Colon (tissue), 2 donors: ENCODE measurements at regions not wholly inside any gene's neighbourhood (a gene's known extent, or its start where the extent isn't known, plus 50 kb on each side); places are given as distances from the start of the nearest gene placed in this dataset.

Experiments used
- FAIRE-seq: peaks from 2 replicates; lab custom pipeline; 2012; peaks lifted over from hg19 to GRCh38; lab: Jason Lieb, UNC
- donor health status: control.
- donor health status: control.

GRCh38 chr1:218772575-218772974, 401.1 kb upstream of the LYPLAL1 start:
- FAIRE-seq, result no peak

- FAIRE-seq, result no peak
Observed at GRCh38 chr1:218775501-218776021, 398.1 kb upstream of the LYPLAL1 start.

- FAIRE-seq, result no peak
Observed at GRCh38 chr1:218778257-218779126, 395.2 kb upstream of the LYPLAL1 start.

DNA sequence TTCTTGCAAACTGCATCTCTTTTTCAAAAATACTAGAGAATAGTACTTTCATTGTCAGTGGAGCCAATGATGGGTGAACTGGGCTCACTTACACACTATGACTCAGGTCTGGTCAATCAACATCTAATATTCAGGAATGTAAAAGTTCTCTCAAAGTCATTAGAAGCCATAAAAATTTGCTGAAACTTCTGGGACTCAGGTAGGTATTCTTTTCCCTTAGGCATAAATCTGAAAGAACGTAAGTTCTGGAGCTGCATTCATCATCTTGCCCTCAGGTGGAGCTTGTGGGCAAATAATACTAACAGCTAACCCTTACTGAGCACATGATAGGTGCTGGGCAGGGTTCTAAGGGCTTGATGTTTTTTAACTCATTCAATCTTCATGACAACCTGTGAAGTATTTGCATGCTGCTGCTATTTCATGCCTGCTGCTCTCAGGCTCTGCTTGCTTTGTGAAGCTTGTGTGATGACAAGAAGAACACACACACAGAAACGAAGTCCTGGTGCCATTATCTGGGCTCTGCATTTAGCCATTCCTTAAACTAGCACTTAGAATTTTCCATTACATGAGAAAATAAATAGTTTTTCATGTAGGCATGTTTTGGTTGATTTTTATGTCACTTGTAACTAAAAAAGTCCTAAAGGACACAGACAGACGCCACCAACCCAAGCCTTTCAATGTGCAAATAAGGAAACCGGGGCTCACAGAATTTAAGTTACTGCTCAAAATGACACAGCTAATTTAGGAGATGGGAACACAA, 394.2 kb upstream of the LYPLAL1 start:
- FAIRE-seq, result no peak

DNA sequence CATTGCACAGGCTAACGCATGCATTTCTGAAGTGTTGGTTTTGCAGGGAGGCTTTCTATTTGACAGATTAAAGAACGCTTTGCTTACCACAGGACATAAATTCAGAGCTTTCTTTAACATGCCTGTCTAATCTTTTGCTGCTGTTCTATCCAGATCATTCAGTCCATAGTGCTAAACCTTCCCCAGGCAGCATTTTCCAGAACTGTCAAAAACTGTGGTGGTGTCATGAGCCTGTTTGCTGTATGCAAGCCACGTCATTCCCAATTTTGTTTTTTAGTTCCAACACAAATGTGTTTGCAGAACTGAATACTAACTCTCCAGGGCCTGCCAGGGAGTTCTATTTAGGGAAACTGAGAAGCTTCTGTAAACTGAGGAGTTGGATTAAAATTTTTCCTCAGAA, 390.5 kb upstream of the LYPLAL1 start:
- no peak for FAIRE-seq

DNA sequence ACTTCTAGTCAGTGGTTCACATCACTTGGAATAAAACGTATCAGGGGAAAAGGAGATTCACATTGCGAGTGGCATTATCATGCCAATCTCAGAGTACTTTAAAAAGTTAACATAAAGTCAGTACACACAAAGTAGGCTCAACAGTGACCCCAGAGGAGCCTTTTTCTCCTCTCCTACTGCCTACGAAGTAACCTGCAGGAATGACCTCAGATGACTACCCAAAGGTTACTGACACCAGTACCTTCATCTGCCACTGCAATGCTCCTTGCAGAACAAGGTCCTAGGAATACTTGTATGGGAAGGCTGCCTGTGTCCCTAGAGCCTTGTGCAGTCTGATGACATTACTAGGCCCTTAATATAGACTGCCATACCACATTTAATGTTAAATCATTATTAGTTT, 389.8 kb upstream of the LYPLAL1 start:
- FAIRE-seq, result no peak

DNA sequence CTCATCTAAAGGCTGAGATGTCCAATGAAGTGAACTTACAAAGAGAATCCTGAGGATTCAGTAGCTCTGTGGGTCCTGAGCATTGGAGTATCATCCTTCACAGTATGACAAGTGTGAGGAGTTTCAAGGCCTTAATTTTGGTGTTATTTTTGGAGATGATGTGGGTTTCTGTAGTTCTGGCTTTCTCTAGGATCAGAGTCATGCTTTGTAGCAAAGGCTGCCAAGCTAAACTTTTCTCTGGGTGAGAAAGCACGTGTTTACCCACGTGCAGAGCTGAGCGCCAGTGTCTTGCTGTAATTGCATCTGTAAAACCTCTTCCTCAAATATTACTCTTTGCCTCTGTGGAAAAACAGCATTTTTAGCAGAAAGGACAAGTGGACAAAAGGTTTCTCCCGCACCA, 387.8 kb upstream of the LYPLAL1 start:
- FAIRE-seq, result no peak

DNA sequence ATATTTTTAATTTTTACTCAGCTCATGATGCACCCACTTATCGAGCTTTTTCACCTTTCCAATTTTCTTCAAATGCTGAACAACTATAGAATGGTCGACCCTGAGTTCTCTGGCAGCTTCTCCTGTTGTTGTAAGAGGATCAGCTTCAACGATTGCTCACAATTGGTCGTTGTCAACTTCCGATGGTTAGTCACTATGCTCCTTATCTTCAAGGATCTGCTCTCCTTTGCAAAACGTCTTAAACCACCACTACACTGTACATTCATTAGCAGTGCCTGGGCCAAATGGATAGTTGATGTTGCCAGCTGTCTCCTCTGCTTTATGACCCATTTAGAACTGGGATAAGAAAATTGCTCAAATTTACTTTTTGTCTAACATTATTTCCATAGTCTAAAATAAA, 385.9 kb upstream of the LYPLAL1 start:
- no peak for FAIRE-seq

- no peak for FAIRE-seq
Observed at GRCh38 chr1:218796773-218797172, 376.9 kb upstream of the LYPLAL1 start.

GRCh38 chr1:218802799-218803198, 370.9 kb upstream of the LYPLAL1 start:
- no peak for FAIRE-seq

GRCh38 chr1:218803351-218803997, 370.2 kb upstream of the LYPLAL1 start:
- FAIRE-seq, result no peak

- FAIRE-seq, result no peak
Observed at GRCh38 chr1:218804014-218804785, 369.5 kb upstream of the LYPLAL1 start.

DNA sequence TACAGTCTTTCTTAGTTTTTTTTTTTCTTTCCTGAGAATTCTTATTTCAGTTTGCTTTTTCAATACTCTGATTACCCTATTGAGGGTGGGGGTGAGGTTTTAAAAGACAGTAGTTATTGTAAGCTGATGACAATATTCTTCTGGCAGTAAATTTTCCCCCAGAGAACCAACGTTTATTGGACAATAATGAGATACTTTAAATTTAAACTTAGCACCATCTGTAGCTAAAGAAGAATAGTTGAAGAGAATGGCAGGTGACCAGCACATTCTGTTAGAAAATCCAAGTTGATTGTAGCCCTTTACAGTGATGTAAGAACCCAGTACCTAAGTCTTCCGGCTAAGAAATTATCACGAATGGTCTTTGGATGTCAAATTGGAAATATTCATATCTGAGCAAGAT, 364.6 kb upstream of the LYPLAL1 start:
- FAIRE-seq, result no peak

DNA sequence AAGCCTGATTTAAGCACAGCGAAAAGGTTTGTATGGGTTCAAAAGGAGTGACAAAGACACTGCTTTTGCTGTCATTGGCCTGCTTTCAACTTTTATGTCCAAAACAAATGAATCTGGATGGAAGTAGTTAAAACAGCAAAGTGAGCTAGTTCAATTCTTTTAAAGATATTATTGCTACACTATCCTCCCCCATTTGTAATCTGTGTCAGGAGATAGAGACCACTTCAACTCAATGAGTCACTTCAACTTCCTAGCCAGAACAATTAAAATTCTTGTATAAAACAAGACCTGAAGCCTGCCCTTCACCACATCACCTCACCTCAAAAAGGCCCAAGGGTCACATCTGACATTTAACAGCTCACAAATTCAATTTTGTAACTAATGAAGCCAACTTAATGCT, 364.1 kb upstream of the LYPLAL1 start:
- no peak for FAIRE-seq

- FAIRE-seq, result no peak
Observed at GRCh38 chr1:218810306-218810705, 363.4 kb upstream of the LYPLAL1 start.

DNA sequence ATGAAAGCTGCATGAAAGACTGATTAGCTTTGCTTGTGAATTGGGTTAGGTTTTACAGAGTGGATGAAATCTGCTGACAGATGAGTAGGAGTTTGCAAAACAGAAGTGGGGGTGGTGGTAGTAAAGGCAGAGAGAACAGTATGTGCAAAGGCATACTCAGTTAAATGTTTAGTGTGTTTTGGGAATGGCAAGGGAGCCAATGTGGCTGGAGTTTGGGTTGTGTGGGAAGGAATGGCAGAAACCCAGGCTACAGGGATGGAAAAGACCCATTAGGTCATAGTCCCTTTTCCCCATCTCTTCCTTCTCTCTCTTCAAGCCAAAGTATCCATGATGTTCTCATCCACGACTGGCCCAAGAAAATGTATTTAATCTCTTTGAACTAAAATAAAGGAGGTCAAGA, 362.2 kb upstream of the LYPLAL1 start:
- no peak for FAIRE-seq

DNA sequence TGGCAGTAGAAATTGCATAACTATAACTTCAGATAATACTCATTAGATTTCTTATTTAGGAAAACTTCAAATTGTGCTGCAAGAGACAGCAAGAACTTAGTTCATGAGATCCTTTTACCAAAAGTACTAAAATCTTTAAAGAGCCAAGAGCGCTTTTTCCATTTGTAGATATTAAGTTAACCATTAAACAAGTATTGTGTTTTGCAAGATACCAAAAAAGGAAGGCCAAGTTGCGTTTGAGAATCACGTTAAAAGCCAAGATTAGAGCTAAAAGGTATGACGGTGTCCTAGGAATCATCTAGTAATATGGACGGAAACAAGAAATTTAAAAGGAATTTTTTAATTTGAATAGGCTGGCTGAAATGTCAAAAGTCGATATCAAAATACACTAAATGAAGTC, 361.3 kb upstream of the LYPLAL1 start:
- FAIRE-seq, result no peak

DNA sequence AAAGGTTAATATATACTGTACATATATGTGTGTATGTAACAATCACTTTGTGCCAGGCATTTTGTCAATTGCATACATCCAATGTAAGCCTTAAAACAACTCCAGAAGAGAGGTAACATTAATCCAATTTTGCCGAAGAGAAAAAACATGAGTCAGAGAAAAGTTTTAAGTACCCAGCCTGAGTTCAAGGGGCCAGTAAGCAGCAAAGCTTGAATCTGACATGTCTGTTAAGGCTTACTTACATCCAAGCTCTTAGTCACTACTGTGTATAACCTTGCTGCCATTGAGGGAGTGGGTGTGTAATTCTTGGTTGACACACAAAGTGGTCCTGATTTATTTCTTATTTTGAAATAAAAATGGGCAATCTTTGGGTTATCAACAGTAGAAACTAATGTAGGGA, 360.4 kb upstream of the LYPLAL1 start:
- FAIRE-seq, result no peak

DNA sequence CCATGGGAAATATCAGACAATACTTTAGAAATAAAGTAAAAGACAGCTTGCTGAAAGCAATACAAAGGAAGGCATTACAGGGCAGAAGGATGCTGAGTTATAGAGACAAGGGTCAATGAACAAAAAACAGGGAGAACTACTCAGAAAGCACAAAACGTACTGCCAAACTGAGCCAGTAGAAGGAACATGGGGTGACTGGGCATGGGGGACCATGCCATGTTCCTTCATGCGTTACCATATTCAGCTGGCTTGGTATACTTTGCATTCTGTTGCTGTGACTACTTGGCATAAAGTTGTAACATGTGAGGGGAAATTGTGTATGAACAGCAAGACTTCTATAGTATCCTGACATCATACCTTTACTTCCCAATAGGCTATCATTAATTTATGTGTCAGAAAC, 358.6 kb upstream of the LYPLAL1 start:
- no peak for FAIRE-seq

GRCh38 chr1:218817071-218817470, 356.6 kb upstream of the LYPLAL1 start:
- FAIRE-seq, result no peak

DNA sequence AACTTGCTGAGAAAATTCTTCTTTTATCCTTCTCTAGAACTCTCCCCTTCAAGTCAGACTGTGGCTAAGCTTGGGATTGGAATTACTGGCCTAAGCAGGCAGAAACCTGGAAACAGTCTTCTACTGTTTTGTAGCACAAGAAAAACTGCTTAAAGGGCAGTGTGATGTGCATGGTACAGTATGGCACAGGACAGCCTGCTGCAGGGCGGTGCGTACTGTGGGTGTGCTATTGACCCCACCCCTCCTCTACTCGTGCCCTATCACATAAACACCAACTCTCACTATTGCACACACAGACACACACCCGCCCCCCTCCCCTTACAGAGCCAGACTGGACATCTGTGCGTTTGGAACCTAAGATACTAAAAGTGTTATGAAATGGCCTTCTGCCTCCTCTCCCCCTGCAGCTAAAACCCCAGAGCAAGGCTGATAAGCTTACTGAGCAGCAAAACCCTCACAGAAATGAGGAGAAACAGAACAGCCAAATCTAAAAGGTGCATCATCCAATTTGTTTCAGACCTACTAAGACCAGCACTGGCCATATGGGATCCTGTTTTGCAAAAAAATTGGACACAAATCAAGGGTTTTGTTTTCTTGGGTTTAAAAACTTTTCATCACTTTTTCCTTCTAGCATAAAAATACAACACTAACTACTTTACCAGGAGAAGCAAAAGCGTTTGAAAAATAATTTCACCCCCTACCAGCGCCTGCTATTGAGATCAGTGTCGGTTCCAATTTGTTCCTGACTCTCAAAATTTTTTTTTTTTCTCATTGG, 355.8 kb upstream of the LYPLAL1 start:
- FAIRE-seq, result no peak
